ENCODE measurements at regions not wholly inside any gene's neighbourhood (a gene's known extent, or its start where the extent isn't known, plus 50 kb on each side); places are given as distances from the start of the nearest gene placed in this dataset.
"Not testable (repeated sequence)": the region's sequence is repeated elsewhere in the genome, so short reads cannot be mapped to it uniquely, and the experiment has no call there.

GRCh38 chr9:715743-716400 is 125.6 kb upstream of the DMRT1 start:
- peak overlapping the region; percentile 39 for H3K27ac ChIP-seq
- intact Hi-C loops (cut with DNase I) = no loop called here
- peaks cover 0 to 28% of the 10 kb centered on the region in 2 donors for H3K36me3 ChIP-seq
- H3K4me3 ChIP-seq = no peak overlapping the region
- H3K9me3 ChIP-seq = no peaks in the 10 kb centered on the region
- H3K4me1 ChIP-seq = peaks cover 57% of the 10 kb centered on the region
- no peak for TF ChIP-seq POLR2AphosphoS5 (IDR thresholded peaks at IDR 0.05; ENCODE audit: insufficient read depth in 1 of 2, low read depth in 1 of 2)
- no peak for TF ChIP-seq CTCF (IDR thresholded peaks at IDR 0.05)
- TF ChIP-seq POLR2A (IDR thresholded peaks at IDR 0.05) = no peak
- DNase-seq (ENCODE audit: extremely low spot score in 2 of 2) = no peak
- no peaks in the 10 kb centered on the region for H3K27me3 ChIP-seq

GRCh38 chr9:717722-718121 is 123.8 kb upstream of the DMRT1 start:
- no peak for TF ChIP-seq POLR2A (IDR thresholded peaks at IDR 0.05)
- no peak for TF ChIP-seq POLR2AphosphoS5 (IDR thresholded peaks at IDR 0.05; ENCODE audit: insufficient read depth in 1 of 2, low read depth in 1 of 2)
- no peak for TF ChIP-seq CTCF (IDR thresholded peaks at IDR 0.05)
- intact Hi-C loops (cut with DNase I) = no loop called here
- H3K27me3 ChIP-seq = no peaks in the 10 kb centered on the region
- H3K9me3 ChIP-seq = no peaks in the 10 kb centered on the region
- peak overlapping the region; percentile 23 for H3K27ac ChIP-seq
- H3K36me3 ChIP-seq = peaks cover 0 to 10% of the 10 kb centered on the region in 2 donors
- H3K4me3 ChIP-seq = no peak overlapping the region
- no peak for DNase-seq (ENCODE audit: extremely low spot score in 2 of 2)
- peaks cover 46% of the 10 kb centered on the region for H3K4me1 ChIP-seq

- peaks cover 20% of the 10 kb centered on the region for H3K4me1 ChIP-seq
- no peak overlapping the region for H3K27ac ChIP-seq
These were observed 121.1 kb upstream of the DMRT1 start for GRCh38 chr9:720239-720881.

GRCh38 chr9:722388-722980 is 119.0 kb upstream of the DMRT1 start:
- TF ChIP-seq CTCF (IDR thresholded peaks at IDR 0.05) = no peak
- no peak for TF ChIP-seq POLR2AphosphoS5 (IDR thresholded peaks at IDR 0.05; ENCODE audit: insufficient read depth in 1 of 2, low read depth in 1 of 2)
- TF ChIP-seq POLR2A (IDR thresholded peaks at IDR 0.05) = no peak
- H3K9me3 ChIP-seq = no peaks in the 10 kb centered on the region
- no peaks in the 10 kb centered on the region for H3K4me1 ChIP-seq
- DNase-seq (ENCODE audit: extremely low spot score in 2 of 2) = no peak
- H3K27me3 ChIP-seq = no peaks in the 10 kb centered on the region
- no peaks in the 10 kb centered on the region for H3K36me3 ChIP-seq
- H3K27ac ChIP-seq = no peak overlapping the region
- no peak overlapping the region for H3K4me3 ChIP-seq
- intact Hi-C loops (cut with DNase I) = no loop called here

More at GRCh38 chr9:720239-720881, 121.1 kb upstream of the DMRT1 start:
- H3K27me3 ChIP-seq = no peaks in the 10 kb centered on the region
- H3K9me3 ChIP-seq = no peaks in the 10 kb centered on the region
- TF ChIP-seq POLR2AphosphoS5 (IDR thresholded peaks at IDR 0.05; ENCODE audit: insufficient read depth in 1 of 2, low read depth in 1 of 2) = no peak
- no peaks in the 10 kb centered on the region for H3K36me3 ChIP-seq
- intact Hi-C loops (cut with DNase I) = no loop called here
- no peak for DNase-seq (ENCODE audit: extremely low spot score in 2 of 2)
- H3K4me3 ChIP-seq = no peak overlapping the region

GRCh38 chr9:724461-724860 is 117.0 kb upstream of the DMRT1 start:
- H3K9me3 ChIP-seq; H3K4me1 ChIP-seq; H3K36me3 ChIP-seq; H3K4me3 ChIP-seq; H3K27me3 ChIP-seq; H3K27ac ChIP-seq; intact Hi-C loops (cut with DNase I); DNase-seq (ENCODE audit: extremely low spot score in 2 of 2): not testable (repeated sequence)

GRCh38 chr9:726005-726404 is 115.5 kb upstream of the DMRT1 start:
- Histone ChIP-seq H3K4me1 (no peaks in the 10 kb centered on the region), H3K27ac (no peak overlapping the region), H3K4me3 (no peak overlapping the region), H3K36me3 (peaks cover 0 to 10% of the 10 kb centered on the region in 2 donors), H3K9me3 (no peaks in the 10 kb centered on the region), H3K27me3 (no peaks in the 10 kb centered on the region)
- intact Hi-C loops (cut with DNase I) = no loop called here
- DNase-seq (ENCODE audit: extremely low spot score in 2 of 2) = no peak
- no peak for TF ChIP-seq POLR2AphosphoS5 (IDR thresholded peaks at IDR 0.05; ENCODE audit: insufficient read depth in 1 of 2, low read depth in 1 of 2)
- no peak for TF ChIP-seq CTCF (IDR thresholded peaks at IDR 0.05)
- TF ChIP-seq POLR2A (IDR thresholded peaks at IDR 0.05) = no peak
